ENCODE measurements at regions not wholly inside any gene's neighbourhood (a gene's known extent, or its start where the extent isn't known, plus 50 kb on each side); places are given as distances from the start of the nearest gene placed in this dataset.

GRCh38 chr6:169165561-169166300 is 87.9 kb downstream of the THBS2 start:
- no peak for DNase-seq (ENCODE audit: low spot score)
- POLR2A ChIA-PET (ENCODE audit: low non-redundant PET), result interaction anchor here (0.7 kb wide), 1 partner anchor 11 kb away, joined by 3 read pairs; no protein-coding TSS in a partner anchor
- no peak for TF ChIP-seq CTCF (conservative IDR thresholded peaks at IDR 0.05; ENCODE audit: low read depth)
- CTCF ChIA-PET, result no interaction called here
- no peak overlapping the region for H3K27ac ChIP-seq

- ChIA-PET POLR2A (ENCODE audit: low non-redundant PET) (no interaction called here), CTCF (no interaction called here)
- no peak overlapping the region for H3K27ac ChIP-seq
- no peak for TF ChIP-seq CTCF (conservative IDR thresholded peaks at IDR 0.05; ENCODE audit: low read depth)
- DNase-seq (ENCODE audit: low spot score), result no peak
Measured at GRCh38 chr6:169164986-169165385, 88.7 kb downstream of the THBS2 start.

GRCh38 chr6:169164451-169164850 is 89.2 kb downstream of the THBS2 start:
- no peak overlapping the region for H3K27ac ChIP-seq
- ChIA-PET POLR2A (ENCODE audit: low non-redundant PET) (no interaction called here), CTCF (no interaction called here)
- TF ChIP-seq CTCF (conservative IDR thresholded peaks at IDR 0.05; ENCODE audit: low read depth), result no peak
- DNase-seq (ENCODE audit: low spot score), result no peak

GRCh38 chr6:169163411-169163901 is 90.2 kb downstream of the THBS2 start:
- H3K27ac ChIP-seq, result peak overlapping the region; percentile 78
- no peak for TF ChIP-seq CTCF (conservative IDR thresholded peaks at IDR 0.05; ENCODE audit: low read depth)
- no peak for DNase-seq (ENCODE audit: low spot score)
- POLR2A ChIA-PET (ENCODE audit: low non-redundant PET), result interaction anchor here (0.5 kb wide), 1 partner anchor 49 kb away, joined by 5 read pairs; no protein-coding TSS in a partner anchor
- CTCF ChIA-PET, result no interaction called here

- ChIA-PET POLR2A (ENCODE audit: low non-redundant PET) (no interaction called here), CTCF (no interaction called here)
- TF ChIP-seq CTCF (conservative IDR thresholded peaks at IDR 0.05; ENCODE audit: low read depth), result no peak
- peak overlapping the region; percentile 78 for H3K27ac ChIP-seq
- peak; percentile 98 for DNase-seq (ENCODE audit: low spot score)
Measured at GRCh38 chr6:169162752-169163407, 90.8 kb downstream of the THBS2 start.

GRCh38 chr6:169162249-169162648 is 91.4 kb downstream of the THBS2 start:
- CTCF ChIA-PET, result no interaction called here
- POLR2A ChIA-PET (ENCODE audit: low non-redundant PET), result no interaction called here
- H3K27ac ChIP-seq, result peak overlapping the region; percentile 78
- no peak for DNase-seq (ENCODE audit: low spot score)
- no peak for TF ChIP-seq CTCF (conservative IDR thresholded peaks at IDR 0.05; ENCODE audit: low read depth)
